Fibroblast of lung (primary cell): ENCODE measurements at regions not wholly inside any gene's neighbourhood (a gene's known extent, or its start where the extent isn't known, plus 50 kb on each side); places are given as distances from the start of the nearest gene placed in this dataset.

Experiments used
- DNase-seq, 2 donors: peaks; one replicate each; pipeline versions ENCODE4 v3.0.0 to v3.0.0-alpha.2; 2010; ENCODE audit warnings: low read depth in 2 of 2
- H2AFZ ChIP-seq: 2 replicates; pipeline ENCODE4 v1.5.1; 2012; ENCODE audit warnings: low read length, control low read depth, inconsistent platforms
- H3K27ac ChIP-seq: 2 replicates; pipeline ENCODE4 v1.5.1; 2011; ENCODE audit warnings: low read length, control low read depth; ENCODE audit not compliant: insufficient read depth
- H3K27me3 ChIP-seq: 2 replicates; pipeline ENCODE4 v1.5.1; 2011; ENCODE audit warnings: mild to moderate bottlenecking, low read length; ENCODE audit not compliant: control insufficient read depth, insufficient read depth
- H3K36me3 ChIP-seq: 2 replicates; pipeline ENCODE4 v1.5.1; 2011; ENCODE audit warnings: low read length; ENCODE audit not compliant: control insufficient read depth, insufficient read depth
- H3K4me1 ChIP-seq: 2 replicates; pipeline ENCODE4 v1.5.1; 2011; ENCODE audit warnings: low read length; ENCODE audit not compliant: control insufficient read depth, insufficient read depth; ENCODE audit errors: extremely low read depth
- H3K4me2 ChIP-seq: 2 replicates; pipeline ENCODE4 v1.5.1; 2011; ENCODE audit warnings: low read length, control low read depth; ENCODE audit not compliant: insufficient read depth; ENCODE audit errors: extremely low read depth
- H3K4me3 ChIP-seq, 4 experiments: fragments of 200-600 bp in 1 of 4; sonication (generic) in 1 of 4; replicated peaks in 1 of 4; 2 replicates each; pipeline ENCODE4 v1.5.1; 2011 to 2016; ENCODE audit warnings: low read length in 4 of 4, low read depth in 3 of 4, mild to moderate bottlenecking in 3 of 4, control low read depth in 2 of 4, inconsistent platforms in 1 of 4, mixed read lengths in 1 of 4; ENCODE audit not compliant: insufficient read depth in 1 of 4; ENCODE audit errors: control extremely low read depth in 1 of 4
- H3K79me2 ChIP-seq: 2 replicates; pipeline ENCODE4 v1.5.1; 2012; ENCODE audit warnings: mild to moderate bottlenecking, low read length, inconsistent platforms; ENCODE audit not compliant: control insufficient read depth, insufficient read depth
- H3K9ac ChIP-seq: 2 replicates; pipeline ENCODE4 v1.5.1; 2011; ENCODE audit warnings: mild to moderate bottlenecking, low read length, control low read depth; ENCODE audit not compliant: insufficient read depth
- H3K9me3 ChIP-seq: 2 replicates; pipeline ENCODE4 v1.5.1; 2012; ENCODE audit warnings: low read depth, low read length; ENCODE audit not compliant: control insufficient read depth, insufficient read depth
- H4K20me1 ChIP-seq: 2 replicates; pipeline ENCODE4 v1.5.1; 2011; ENCODE audit warnings: low read length; ENCODE audit not compliant: control insufficient read depth, insufficient read depth; ENCODE audit errors: extremely low read depth
- EZH2 ChIP-seq: IDR thresholded peaks from 2 replicates; pipeline ENCODE4 v1.5.1; 2012; ENCODE audit warnings: low read length, control low read depth, mild to moderate bottlenecking; ENCODE audit errors: missing control alignments
- TF ChIP-seq, protein P1 (sequence below), 2 donors: IDR thresholded peaks in 1 of 2; conservative IDR thresholded peaks in 1 of 2; 1 replicate in 1 of 2; 2 replicates in 1 of 2; pipeline ENCODE4 v1.5.1; 2011 to 2012; ENCODE audit warnings: low read length in 2 of 2, control low read depth in 1 of 2, inconsistent platforms in 1 of 2, low read depth in 1 of 2, mild to moderate bottlenecking in 1 of 2

DNA sequence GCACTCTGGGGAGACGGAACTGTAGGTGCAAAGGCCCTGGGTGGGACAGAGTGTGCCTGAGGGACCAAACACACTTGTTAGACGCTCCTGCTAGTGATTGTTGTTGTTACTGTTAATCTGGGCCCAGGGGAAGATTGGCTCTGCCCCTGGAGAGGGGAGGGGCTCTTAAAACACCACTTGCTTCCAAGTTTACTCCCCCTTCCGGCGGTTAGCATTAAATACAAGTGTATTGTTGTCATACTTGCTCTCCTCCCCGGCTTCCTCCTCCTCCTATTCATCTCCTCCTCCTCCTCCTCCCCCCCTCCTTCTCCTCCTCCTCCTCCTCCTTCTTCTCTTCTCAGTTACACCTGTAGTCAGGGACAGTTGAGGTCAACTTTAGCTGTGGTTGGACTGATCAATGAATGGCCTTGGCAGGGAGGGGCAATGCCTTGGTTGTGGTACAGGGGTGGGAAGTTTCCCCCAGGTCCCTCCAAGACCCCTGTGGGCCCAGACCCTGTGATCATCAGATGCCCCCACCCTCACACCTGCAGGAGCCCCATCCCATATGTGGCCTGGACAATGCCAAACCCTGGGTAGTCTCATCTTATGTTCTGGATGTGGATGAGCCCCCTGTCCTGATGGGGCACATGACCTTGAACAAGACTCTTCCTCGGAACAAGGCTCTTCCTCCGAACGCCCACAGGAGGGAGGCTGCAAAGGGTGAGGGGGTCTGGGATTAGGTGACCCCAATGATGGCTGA, 217.3 kb downstream of the PTPRU start:
- Histone ChIP-seq H3K4me3 (no peak overlapping the region), H3K27me3 (no peaks in the 10 kb centered on the region), H3K36me3 (no peaks in the 10 kb centered on the region), H3K9ac (no peak overlapping the region), H3K9me3 (no peaks in the 10 kb centered on the region), H3K27ac (no peak overlapping the region), H2AFZ (no peak overlapping the region), H3K4me1 (no peaks in the 10 kb centered on the region), H3K79me2 (no peaks in the 10 kb centered on the region), H4K20me1 (no peaks in the 10 kb centered on the region), H3K4me2 (no peak overlapping the region)
- TF ChIP-seq, protein P1, sequence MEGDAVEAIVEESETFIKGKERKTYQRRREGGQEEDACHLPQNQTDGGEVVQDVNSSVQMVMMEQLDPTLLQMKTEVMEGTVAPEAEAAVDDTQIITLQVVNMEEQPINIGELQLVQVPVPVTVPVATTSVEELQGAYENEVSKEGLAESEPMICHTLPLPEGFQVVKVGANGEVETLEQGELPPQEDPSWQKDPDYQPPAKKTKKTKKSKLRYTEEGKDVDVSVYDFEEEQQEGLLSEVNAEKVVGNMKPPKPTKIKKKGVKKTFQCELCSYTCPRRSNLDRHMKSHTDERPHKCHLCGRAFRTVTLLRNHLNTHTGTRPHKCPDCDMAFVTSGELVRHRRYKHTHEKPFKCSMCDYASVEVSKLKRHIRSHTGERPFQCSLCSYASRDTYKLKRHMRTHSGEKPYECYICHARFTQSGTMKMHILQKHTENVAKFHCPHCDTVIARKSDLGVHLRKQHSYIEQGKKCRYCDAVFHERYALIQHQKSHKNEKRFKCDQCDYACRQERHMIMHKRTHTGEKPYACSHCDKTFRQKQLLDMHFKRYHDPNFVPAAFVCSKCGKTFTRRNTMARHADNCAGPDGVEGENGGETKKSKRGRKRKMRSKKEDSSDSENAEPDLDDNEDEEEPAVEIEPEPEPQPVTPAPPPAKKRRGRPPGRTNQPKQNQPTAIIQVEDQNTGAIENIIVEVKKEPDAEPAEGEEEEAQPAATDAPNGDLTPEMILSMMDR (conservative IDR thresholded peaks at IDR 0.05 in 1 of 2, IDR thresholded peaks at IDR 0.05 in 1 of 2; ENCODE audit: low read depth in 1 of 2, low read length in 2 of 2): peak; percentile 23 to 45
- no peak for TF ChIP-seq EZH2
- DNase-seq: peak; percentile 48 to 62

DNA sequence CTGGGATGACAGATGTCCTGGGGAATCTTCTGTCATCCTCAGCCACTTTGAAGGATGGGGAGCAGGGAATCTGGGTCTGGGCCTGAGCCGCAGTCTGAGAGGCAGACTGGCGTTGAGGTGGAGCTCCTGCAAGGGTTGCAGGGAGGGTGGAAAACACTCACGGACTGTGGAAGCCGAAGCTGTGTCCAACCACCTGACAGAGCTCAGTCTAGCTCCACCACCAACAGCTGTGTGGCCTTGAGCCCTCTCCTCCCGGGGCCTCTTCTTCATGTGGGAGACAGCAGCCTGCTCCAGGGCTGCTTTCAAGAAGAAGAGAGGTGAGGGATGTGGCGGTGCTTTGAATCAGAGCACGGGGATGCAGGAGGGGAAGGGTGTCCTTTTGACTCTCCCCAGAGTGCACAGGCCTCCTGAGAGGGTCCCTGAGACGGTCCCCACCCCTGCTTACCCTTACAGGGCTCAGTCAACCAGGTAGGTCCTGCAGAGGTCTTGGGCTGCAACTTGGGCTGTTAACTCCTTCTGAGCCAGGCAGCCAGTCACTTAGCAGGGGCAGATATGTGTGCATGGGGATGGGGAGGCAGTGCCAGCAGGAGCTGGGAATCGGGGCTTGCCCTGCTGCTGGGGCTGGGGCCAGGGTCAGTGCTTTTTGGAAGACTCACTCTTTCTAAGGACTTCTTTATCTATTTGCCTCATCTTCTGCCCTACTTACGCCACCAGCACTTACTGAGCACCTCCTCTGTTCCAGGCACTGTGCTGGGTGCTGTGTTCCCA, 216.3 kb downstream of the PTPRU start:
- DNase-seq: no peak
- H2AFZ ChIP-seq: no peak overlapping the region
- no peaks in the 10 kb centered on the region for H3K4me1 ChIP-seq
- no peaks in the 10 kb centered on the region for H4K20me1 ChIP-seq
- TF ChIP-seq, protein P1 (conservative IDR thresholded peaks at IDR 0.05 in 1 of 2, IDR thresholded peaks at IDR 0.05 in 1 of 2; ENCODE audit: low read depth in 1 of 2, low read length in 2 of 2): no peak
- no peak for TF ChIP-seq EZH2
- no peak overlapping the region for H3K27ac ChIP-seq
- no peaks in the 10 kb centered on the region for H3K27me3 ChIP-seq
- H3K36me3 ChIP-seq: no peaks in the 10 kb centered on the region
- H3K79me2 ChIP-seq: no peaks in the 10 kb centered on the region
- no peak overlapping the region for H3K4me2 ChIP-seq
- no peak overlapping the region for H3K9ac ChIP-seq
- no peak overlapping the region for H3K4me3 ChIP-seq
- H3K9me3 ChIP-seq: no peaks in the 10 kb centered on the region

DNA sequence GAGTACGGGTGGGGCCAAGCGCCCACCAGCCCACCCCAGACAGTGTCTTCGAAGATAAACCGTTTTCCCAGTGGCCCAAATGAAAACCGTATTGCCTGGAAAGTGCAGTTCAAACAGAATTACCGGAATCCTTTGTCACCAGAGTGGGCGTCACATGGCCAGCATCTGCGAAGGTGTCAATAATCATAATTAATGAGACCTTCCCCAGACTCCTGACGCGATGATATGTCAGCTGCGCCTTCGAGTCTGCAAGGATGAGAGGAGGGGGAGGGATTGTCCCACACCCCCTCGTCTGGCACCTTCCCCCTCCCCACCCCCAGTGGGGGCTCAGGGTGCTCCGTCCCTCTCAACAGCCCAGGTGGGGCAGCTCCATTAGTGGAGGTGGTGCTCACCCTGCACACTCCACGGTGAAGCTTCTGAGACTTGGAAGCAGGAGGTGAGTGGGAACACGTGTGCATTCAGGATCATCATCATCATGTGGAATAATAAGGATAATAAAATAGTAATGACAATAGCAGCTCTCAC, 215.1 kb downstream of the PTPRU start:
- Histone ChIP-seq H3K27ac (no peak overlapping the region), H3K9ac (no peak overlapping the region), H2AFZ (no peak overlapping the region), H3K4me3 (no peak overlapping the region), H3K36me3 (no peaks in the 10 kb centered on the region), H3K4me2 (no peak overlapping the region), H4K20me1 (no peaks in the 10 kb centered on the region), H3K4me1 (no peaks in the 10 kb centered on the region), H3K9me3 (no peaks in the 10 kb centered on the region), H3K79me2 (no peaks in the 10 kb centered on the region), H3K27me3 (no peaks in the 10 kb centered on the region)
- TF ChIP-seq, protein P1 (conservative IDR thresholded peaks at IDR 0.05 in 1 of 2, IDR thresholded peaks at IDR 0.05 in 1 of 2; ENCODE audit: low read depth in 1 of 2, low read length in 2 of 2): no peak
- TF ChIP-seq EZH2: no peak
- no peak for DNase-seq
